Transverse colon (tissue), 4 donors: ENCODE measurements at regions not wholly inside any gene's neighbourhood (a gene's known extent, or its start where the extent isn't known, plus 50 kb on each side); places are given as distances from the start of the nearest gene placed in this dataset.

Experiments
- POLR2A ChIP-seq: fragments of 450-650 bp; IDR thresholded peaks from one replicate; pipeline ENCODE4 v1.6.1; 2016; ENCODE audit warnings: antibody characterized with exemption, mild to moderate bottlenecking, moderate library complexity
- POLR2AphosphoS5 ChIP-seq, 3 donors: sonication (generic); formaldehyde crosslinking; IDR thresholded peaks; one replicate each; pipeline ENCODE4 v1.6.1; 2016; ENCODE audit warnings: antibody characterized with exemption in 3 of 3
- TF ChIP-seq, protein P1 (sequence below), 5 experiments: fragments of 200-600 bp in 3 of 5; fragments of 450-650 bp in 2 of 5; sonication (generic) in 3 of 5; IDR thresholded peaks; 1 replicate in 2 of 5; 2 replicates in 3 of 5; pipeline ENCODE4 v1.5.1; 2016 to 2017; ENCODE audit warnings: antibody characterized with exemption in 5 of 5, inconsistent platforms in 3 of 5, mild to moderate bottlenecking in 2 of 5, moderate library complexity in 1 of 5

DNA sequence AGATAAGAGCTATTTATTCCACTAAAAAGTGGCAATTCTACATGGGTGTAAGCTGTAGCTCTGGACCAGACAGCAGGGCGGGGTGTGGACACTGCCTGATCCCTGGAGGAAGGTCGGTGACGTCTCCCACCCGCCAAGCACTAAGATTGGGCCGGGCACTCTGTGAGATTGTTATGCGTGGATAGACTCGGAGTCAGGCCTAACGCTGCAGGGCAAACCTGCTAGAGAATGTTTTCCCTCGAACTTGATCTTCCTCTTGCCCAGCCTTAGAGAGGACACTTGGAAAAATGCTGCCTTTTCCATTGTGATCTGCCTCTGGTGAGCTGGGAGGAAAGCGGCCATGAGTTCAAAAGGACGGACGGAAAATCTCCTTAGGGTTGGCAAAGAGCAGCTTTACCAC lies 1273.4 kb downstream of the TBC1D22A start:
- TF ChIP-seq, protein P1, sequence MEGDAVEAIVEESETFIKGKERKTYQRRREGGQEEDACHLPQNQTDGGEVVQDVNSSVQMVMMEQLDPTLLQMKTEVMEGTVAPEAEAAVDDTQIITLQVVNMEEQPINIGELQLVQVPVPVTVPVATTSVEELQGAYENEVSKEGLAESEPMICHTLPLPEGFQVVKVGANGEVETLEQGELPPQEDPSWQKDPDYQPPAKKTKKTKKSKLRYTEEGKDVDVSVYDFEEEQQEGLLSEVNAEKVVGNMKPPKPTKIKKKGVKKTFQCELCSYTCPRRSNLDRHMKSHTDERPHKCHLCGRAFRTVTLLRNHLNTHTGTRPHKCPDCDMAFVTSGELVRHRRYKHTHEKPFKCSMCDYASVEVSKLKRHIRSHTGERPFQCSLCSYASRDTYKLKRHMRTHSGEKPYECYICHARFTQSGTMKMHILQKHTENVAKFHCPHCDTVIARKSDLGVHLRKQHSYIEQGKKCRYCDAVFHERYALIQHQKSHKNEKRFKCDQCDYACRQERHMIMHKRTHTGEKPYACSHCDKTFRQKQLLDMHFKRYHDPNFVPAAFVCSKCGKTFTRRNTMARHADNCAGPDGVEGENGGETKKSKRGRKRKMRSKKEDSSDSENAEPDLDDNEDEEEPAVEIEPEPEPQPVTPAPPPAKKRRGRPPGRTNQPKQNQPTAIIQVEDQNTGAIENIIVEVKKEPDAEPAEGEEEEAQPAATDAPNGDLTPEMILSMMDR (IDR thresholded peaks at IDR 0.05), result no peak
- TF ChIP-seq POLR2AphosphoS5 (IDR thresholded peaks at IDR 0.05) (no peak), POLR2A (no peak)
